Endodermal cell (in vitro differentiated cells): ENCODE measurements at regions not wholly inside any gene's neighbourhood (a gene's known extent, or its start where the extent isn't known, plus 50 kb on each side); places are given as distances from the start of the nearest gene placed in this dataset.

Experiments used
- DNase-seq: peaks from one replicate; pipeline ENCODE4 v3.0.0-alpha.2; 2017
- H3K27ac ChIP-seq: 2 replicates; pipeline ENCODE4 v1.5.1; 2013; ENCODE audit warnings: mild to moderate bottlenecking, low read depth, low read length, moderate library complexity
- H3K27me3 ChIP-seq: 2 replicates; pipeline ENCODE4 v1.6.1; 2013; ENCODE audit warnings: mild to moderate bottlenecking, low read length, moderate library complexity; ENCODE audit not compliant: insufficient read depth, control insufficient read depth, poor library complexity, severe bottlenecking
- H3K36me3 ChIP-seq: 2 replicates; pipeline ENCODE4 v1.7.0; 2013; ENCODE audit warnings: mild to moderate bottlenecking, low read length, moderate library complexity; ENCODE audit not compliant: control insufficient read depth, insufficient read depth
- H3K4me1 ChIP-seq: one replicate; pipeline ENCODE4 v1.7.0; 2013; ENCODE audit warnings: low read length; ENCODE audit not compliant: control insufficient read depth, insufficient read depth
- H3K4me3 ChIP-seq: 2 replicates; pipeline ENCODE4 v1.5.1; 2013; ENCODE audit warnings: mild to moderate bottlenecking, low read length, moderate library complexity
- H3K9ac ChIP-seq: 2 replicates; pipeline ENCODE4 v1.6.1; 2013; ENCODE audit warnings: mild to moderate bottlenecking, low read length, moderate library complexity; ENCODE audit not compliant: poor library complexity, severe bottlenecking; ENCODE audit errors: extremely low read depth
- H3K9me3 ChIP-seq: 2 replicates; pipeline ENCODE4 v1.6.1; 2013; ENCODE audit warnings: mild to moderate bottlenecking, low read length, moderate library complexity; ENCODE audit not compliant: control insufficient read depth
- H3K27ac Mint-ChIP-seq: 2 replicates; pipeline ENCODE4 v1.8.0; 2020; ENCODE audit warnings: mixed read lengths
- H3K27me3 Mint-ChIP-seq: 2 replicates; pipeline ENCODE4 v1.8.0; 2021; ENCODE audit warnings: mild to moderate bottlenecking, mixed read lengths; ENCODE audit not compliant: insufficient read depth
- H3K36me3 Mint-ChIP-seq: 2 replicates; pipeline ENCODE4 v1.8.0; 2020; ENCODE audit warnings: low read depth, mixed read lengths
- H3K4me1 Mint-ChIP-seq: 2 replicates; pipeline ENCODE4 v1.8.0; 2020; ENCODE audit warnings: mixed read lengths
- H3K4me3 Mint-ChIP-seq: 2 replicates; pipeline ENCODE4 v1.8.0; 2020; ENCODE audit warnings: mild to moderate bottlenecking, moderate library complexity, mixed read lengths
- H3K9me3 Mint-ChIP-seq: 2 replicates; pipeline ENCODE4 v1.8.0; 2020; ENCODE audit warnings: mild to moderate bottlenecking, mixed read lengths
- CTCF ChIP-seq: fragments of 200-600 bp; sonication (generic); conservative IDR thresholded peaks from 2 replicates; pipeline ENCODE4 v1.5.0; 2021; ENCODE audit warnings: antibody characterized with exemption, mild to moderate bottlenecking
- WGBS, 2 experiments: methylation state at CpG; one replicate each; pipeline versions ENCODE4 v1.1.5 to v1.1.7; 2013; ENCODE audit warnings: missing lambda C conversion rate in 2 of 2, mixed read lengths in 1 of 2; ENCODE audit not compliant: insufficient coverage in 1 of 2, insufficient read length in 1 of 2; 5-methylcytosine and 5-hydroxymethylcytosine counted together

- Mint-ChIP-seq H3K27ac (peak overlapping the region; percentile 44), H3K4me3 (no peak overlapping the region), H3K4me1 (no peaks in the 10 kb centered on the region), H3K36me3 (no peaks in the 10 kb centered on the region), H3K27me3 (no peaks in the 10 kb centered on the region), H3K9me3 (no peaks in the 10 kb centered on the region)
- H3K4me3 ChIP-seq = no peak overlapping the region
- H3K9ac ChIP-seq = no peak overlapping the region
- WGBS, 2 experiments = 84 to 90% methylated on average over 2 to 4 of the region's 4 CpGs
- no peak overlapping the region for H3K27ac ChIP-seq
- no peaks in the 10 kb centered on the region for H3K9me3 ChIP-seq
- no peaks in the 10 kb centered on the region for H3K27me3 ChIP-seq
- no peaks in the 10 kb centered on the region for H3K36me3 ChIP-seq
- H3K4me1 ChIP-seq = no peaks in the 10 kb centered on the region
- no peak for TF ChIP-seq CTCF
- no peak for DNase-seq
Observed at GRCh38 chr12:91565246-91565645, 382.6 kb upstream of the DCN start.

- WGBS, 2 experiments = 92 to 100% methylated on average over 1 to 4 of the region's 4 CpGs
- Histone ChIP-seq H3K4me3 (no peak overlapping the region), H3K36me3 (no peaks in the 10 kb centered on the region), H3K27me3 (no peaks in the 10 kb centered on the region), H3K27ac (no peak overlapping the region), H3K4me1 (no peaks in the 10 kb centered on the region), H3K9me3 (no peaks in the 10 kb centered on the region), H3K9ac (no peak overlapping the region)
- no peaks in the 10 kb centered on the region for H3K4me1 Mint-ChIP-seq
- H3K27ac Mint-ChIP-seq = no peak overlapping the region
- no peak for TF ChIP-seq CTCF
- H3K36me3 Mint-ChIP-seq = no peaks in the 10 kb centered on the region
- no peaks in the 10 kb centered on the region for H3K27me3 Mint-ChIP-seq
- no peaks in the 10 kb centered on the region for H3K9me3 Mint-ChIP-seq
- no peak for DNase-seq
- H3K4me3 Mint-ChIP-seq = no peak overlapping the region
Observed at GRCh38 chr12:91563011-91563765, 380.6 kb upstream of the DCN start.

GRCh38 chr12:91562476-91562875 lies 379.9 kb upstream of the DCN start:
- DNase-seq = no peak
- Histone ChIP-seq H3K4me1 (no peaks in the 10 kb centered on the region), H3K36me3 (no peaks in the 10 kb centered on the region), H3K27ac (no peak overlapping the region), H3K9me3 (no peaks in the 10 kb centered on the region), H3K27me3 (no peaks in the 10 kb centered on the region), H3K4me3 (no peak overlapping the region), H3K9ac (no peak overlapping the region)
- WGBS, 2 experiments = 79% methylated on average over 1 of the region's 1 CpG; no CpG with 5 or more reads in 1 of the 2 experiments
- H3K36me3 Mint-ChIP-seq = no peaks in the 10 kb centered on the region
- H3K27me3 Mint-ChIP-seq = no peaks in the 10 kb centered on the region
- no peak overlapping the region for H3K4me3 Mint-ChIP-seq
- no peak overlapping the region for H3K27ac Mint-ChIP-seq
- TF ChIP-seq CTCF = no peak
- no peaks in the 10 kb centered on the region for H3K4me1 Mint-ChIP-seq
- no peaks in the 10 kb centered on the region for H3K9me3 Mint-ChIP-seq
